SK-N-SH (cell line): ENCODE measurements at regions not wholly inside any gene's neighbourhood (a gene's known extent, or its start where the extent isn't known, plus 50 kb on each side); places are given as distances from the start of the nearest gene placed in this dataset.
A peak's percentile ranks its signal among the peaks of the same experiment; 100 is the strongest.

Experiments used
- CHD2 ChIP-seq: fragments of 150-350 bp; IDR thresholded peaks from 2 replicates; pipeline ENCODE4 v1.6.1; 2018; ENCODE audit warnings: low read length; ENCODE audit not compliant: partially characterized antibody
- EP300 ChIP-seq, 2 experiments: IDR thresholded peaks; 2 replicates each; pipeline versions ENCODE4 v1.4.0 to v1.6.1; 2012; ENCODE audit warnings: borderline replicate concordance in 1 of 2, low read depth in 1 of 2, low read length in 1 of 2
- EZH2phosphoT487 ChIP-seq: fragments of 200-600 bp; sonication (generic); IDR thresholded peaks from 2 replicates; pipeline ENCODE4 v1.6.1; 2017; ENCODE audit warnings: low read depth, mixed run types, mild to moderate bottlenecking, antibody characterized with exemption, moderate library complexity, borderline replicate concordance
- FOXJ3 ChIP-seq: sonication (generic); formaldehyde crosslinking; IDR thresholded peaks from 2 replicates; pipeline ENCODE4 v1.5.1; 2020; ENCODE audit warnings: mild to moderate bottlenecking, missing genetic modification reagents
- FOXM1 ChIP-seq: IDR thresholded peaks from 2 replicates; pipeline ENCODE4 v1.4.0; 2012; ENCODE audit warnings: low read depth, mild to moderate bottlenecking
- GABPA ChIP-seq: IDR thresholded peaks from 2 replicates; pipeline ENCODE4 v1.4.0; 2012; ENCODE audit warnings: low read depth, mild to moderate bottlenecking
- JUND ChIP-seq: IDR thresholded peaks from 2 replicates; pipeline ENCODE4 v1.4.0; 2012
- POLR2AphosphoS5 ChIP-seq: IDR thresholded peaks from 2 replicates; pipeline ENCODE4 v1.6.1; 2012; ENCODE audit warnings: low read depth, low read length
- RCOR1 ChIP-seq: fragments of 150-350 bp; IDR thresholded peaks from 2 replicates; pipeline ENCODE4 v1.6.1; 2017; ENCODE audit warnings: antibody characterized with exemption, low read length
- RXRA ChIP-seq: IDR thresholded peaks from 2 replicates; pipeline ENCODE4 v1.4.0; 2012; ENCODE audit warnings: low read depth, mild to moderate bottlenecking, borderline replicate concordance
- SIN3A ChIP-seq: IDR thresholded peaks from 2 replicates; pipeline ENCODE4 v1.6.1; 2012; ENCODE audit warnings: low read depth, mild to moderate bottlenecking, low read length, moderate library complexity, borderline replicate concordance
- SMC3 ChIP-seq: IDR thresholded peaks from 2 replicates; pipeline ENCODE4 v1.6.1; 2012; ENCODE audit warnings: low read depth, low read length, improper control_type of control experiment
- TAF1 ChIP-seq: IDR thresholded peaks from 2 replicates; pipeline ENCODE4 v1.6.1; 2012; ENCODE audit warnings: low read depth, mild to moderate bottlenecking, low read length, moderate library complexity, borderline replicate concordance
- TCF12 ChIP-seq: IDR thresholded peaks from 2 replicates; pipeline ENCODE4 v1.4.0; 2012
- TF ChIP-seq, protein P1 (sequence below): IDR thresholded peaks from 2 replicates; pipeline ENCODE4 v1.4.0; 2012; ENCODE audit warnings: low read depth, borderline replicate concordance
- TF ChIP-seq, protein P2 (sequence below): IDR thresholded peaks from 2 replicates; pipeline ENCODE4 v1.6.1; 2012; ENCODE audit warnings: mild to moderate bottlenecking, low read depth, low read length, moderate library complexity
- TF ChIP-seq, protein P3 (sequence below): fragments of 150-350 bp; IDR thresholded peaks from 2 replicates; pipeline ENCODE4 v1.6.1; 2017; ENCODE audit warnings: antibody characterized with exemption, low read length, low read depth, borderline replicate concordance
- TF ChIP-seq, protein P4 (sequence below): IDR thresholded peaks from 2 replicates; pipeline ENCODE4; 2012
- TF ChIP-seq, protein P5 (sequence below): fragments of 150-350 bp; IDR thresholded peaks from 2 replicates; pipeline ENCODE4 v1.6.1; 2016; ENCODE audit warnings: mild to moderate bottlenecking, low read depth, low read length

GRCh38 chr1:76006234-76006633 lies 68.3 kb upstream of the ST6GALNAC3 start (continued):
- TF ChIP-seq SIN3A (peak; percentile 61; the same call in 1 of the 2 replicates), EZH2phosphoT487 (no peak), TCF12 (peak; percentile 89), RCOR1 (no peak), GABPA (no peak), FOXJ3 (CRISPR knock-in tag) (no peak), FOXM1 (no peak), POLR2AphosphoS5 (peak; percentile 40; the same call in 1 of the 2 replicates), JUND (peak; percentile 62), TAF1 (no peak), CHD2 (no peak), EP300 (IDR thresholded peaks at IDR 0.05; ENCODE audit: borderline replicate concordance in 1 of 2, low read depth in 1 of 2, low read length in 1 of 2) (peak; percentile 44 to 45; a peak in 2 of 4 replicates), SMC3 (no peak), RXRA (no peak)
- TF ChIP-seq, protein P1, sequence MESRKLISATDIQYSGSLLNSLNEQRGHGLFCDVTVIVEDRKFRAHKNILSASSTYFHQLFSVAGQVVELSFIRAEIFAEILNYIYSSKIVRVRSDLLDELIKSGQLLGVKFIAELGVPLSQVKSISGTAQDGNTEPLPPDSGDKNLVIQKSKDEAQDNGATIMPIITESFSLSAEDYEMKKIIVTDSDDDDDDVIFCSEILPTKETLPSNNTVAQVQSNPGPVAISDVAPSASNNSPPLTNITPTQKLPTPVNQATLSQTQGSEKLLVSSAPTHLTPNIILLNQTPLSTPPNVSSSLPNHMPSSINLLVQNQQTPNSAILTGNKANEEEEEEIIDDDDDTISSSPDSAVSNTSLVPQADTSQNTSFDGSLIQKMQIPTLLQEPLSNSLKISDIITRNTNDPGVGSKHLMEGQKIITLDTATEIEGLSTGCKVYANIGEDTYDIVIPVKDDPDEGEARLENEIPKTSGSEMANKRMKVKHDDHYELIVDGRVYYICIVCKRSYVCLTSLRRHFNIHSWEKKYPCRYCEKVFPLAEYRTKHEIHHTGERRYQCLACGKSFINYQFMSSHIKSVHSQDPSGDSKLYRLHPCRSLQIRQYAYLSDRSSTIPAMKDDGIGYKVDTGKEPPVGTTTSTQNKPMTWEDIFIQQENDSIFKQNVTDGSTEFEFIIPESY = no peak
- TF ChIP-seq, protein P2, sequence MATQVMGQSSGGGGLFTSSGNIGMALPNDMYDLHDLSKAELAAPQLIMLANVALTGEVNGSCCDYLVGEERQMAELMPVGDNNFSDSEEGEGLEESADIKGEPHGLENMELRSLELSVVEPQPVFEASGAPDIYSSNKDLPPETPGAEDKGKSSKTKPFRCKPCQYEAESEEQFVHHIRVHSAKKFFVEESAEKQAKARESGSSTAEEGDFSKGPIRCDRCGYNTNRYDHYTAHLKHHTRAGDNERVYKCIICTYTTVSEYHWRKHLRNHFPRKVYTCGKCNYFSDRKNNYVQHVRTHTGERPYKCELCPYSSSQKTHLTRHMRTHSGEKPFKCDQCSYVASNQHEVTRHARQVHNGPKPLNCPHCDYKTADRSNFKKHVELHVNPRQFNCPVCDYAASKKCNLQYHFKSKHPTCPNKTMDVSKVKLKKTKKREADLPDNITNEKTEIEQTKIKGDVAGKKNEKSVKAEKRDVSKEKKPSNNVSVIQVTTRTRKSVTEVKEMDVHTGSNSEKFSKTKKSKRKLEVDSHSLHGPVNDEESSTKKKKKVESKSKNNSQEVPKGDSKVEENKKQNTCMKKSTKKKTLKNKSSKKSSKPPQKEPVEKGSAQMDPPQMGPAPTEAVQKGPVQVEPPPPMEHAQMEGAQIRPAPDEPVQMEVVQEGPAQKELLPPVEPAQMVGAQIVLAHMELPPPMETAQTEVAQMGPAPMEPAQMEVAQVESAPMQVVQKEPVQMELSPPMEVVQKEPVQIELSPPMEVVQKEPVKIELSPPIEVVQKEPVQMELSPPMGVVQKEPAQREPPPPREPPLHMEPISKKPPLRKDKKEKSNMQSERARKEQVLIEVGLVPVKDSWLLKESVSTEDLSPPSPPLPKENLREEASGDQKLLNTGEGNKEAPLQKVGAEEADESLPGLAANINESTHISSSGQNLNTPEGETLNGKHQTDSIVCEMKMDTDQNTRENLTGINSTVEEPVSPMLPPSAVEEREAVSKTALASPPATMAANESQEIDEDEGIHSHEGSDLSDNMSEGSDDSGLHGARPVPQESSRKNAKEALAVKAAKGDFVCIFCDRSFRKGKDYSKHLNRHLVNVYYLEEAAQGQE = no peak
- TF ChIP-seq, protein P3, sequence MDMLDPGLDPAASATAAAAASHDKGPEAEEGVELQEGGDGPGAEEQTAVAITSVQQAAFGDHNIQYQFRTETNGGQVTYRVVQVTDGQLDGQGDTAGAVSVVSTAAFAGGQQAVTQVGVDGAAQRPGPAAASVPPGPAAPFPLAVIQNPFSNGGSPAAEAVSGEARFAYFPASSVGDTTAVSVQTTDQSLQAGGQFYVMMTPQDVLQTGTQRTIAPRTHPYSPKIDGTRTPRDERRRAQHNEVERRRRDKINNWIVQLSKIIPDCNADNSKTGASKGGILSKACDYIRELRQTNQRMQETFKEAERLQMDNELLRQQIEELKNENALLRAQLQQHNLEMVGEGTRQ = no peak
- TF ChIP-seq, protein P4, sequence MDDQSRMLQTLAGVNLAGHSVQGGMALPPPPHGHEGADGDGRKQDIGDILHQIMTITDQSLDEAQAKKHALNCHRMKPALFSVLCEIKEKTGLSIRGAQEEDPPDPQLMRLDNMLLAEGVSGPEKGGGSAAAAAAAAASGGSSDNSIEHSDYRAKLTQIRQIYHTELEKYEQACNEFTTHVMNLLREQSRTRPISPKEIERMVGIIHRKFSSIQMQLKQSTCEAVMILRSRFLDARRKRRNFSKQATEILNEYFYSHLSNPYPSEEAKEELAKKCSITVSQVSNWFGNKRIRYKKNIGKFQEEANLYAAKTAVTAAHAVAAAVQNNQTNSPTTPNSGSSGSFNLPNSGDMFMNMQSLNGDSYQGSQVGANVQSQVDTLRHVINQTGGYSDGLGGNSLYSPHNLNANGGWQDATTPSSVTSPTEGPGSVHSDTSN = peak; percentile 79
- TF ChIP-seq, protein P5, sequence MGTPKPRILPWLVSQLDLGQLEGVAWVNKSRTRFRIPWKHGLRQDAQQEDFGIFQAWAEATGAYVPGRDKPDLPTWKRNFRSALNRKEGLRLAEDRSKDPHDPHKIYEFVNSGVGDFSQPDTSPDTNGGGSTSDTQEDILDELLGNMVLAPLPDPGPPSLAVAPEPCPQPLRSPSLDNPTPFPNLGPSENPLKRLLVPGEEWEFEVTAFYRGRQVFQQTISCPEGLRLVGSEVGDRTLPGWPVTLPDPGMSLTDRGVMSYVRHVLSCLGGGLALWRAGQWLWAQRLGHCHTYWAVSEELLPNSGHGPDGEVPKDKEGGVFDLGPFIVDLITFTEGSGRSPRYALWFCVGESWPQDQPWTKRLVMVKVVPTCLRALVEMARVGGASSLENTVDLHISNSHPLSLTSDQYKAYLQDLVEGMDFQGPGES = no peak
